Right cardiac atrium (tissue), 5 donors: ENCODE measurements at regions not wholly inside any gene's neighbourhood (a gene's known extent, or its start where the extent isn't known, plus 50 kb on each side); places are given as distances from the start of the nearest gene placed in this dataset.

Experiments
- ATAC-seq, 2 donors: fragments of 200-7000 bp; cut with Tn5 transposase; one replicate each; pipeline versions ENCODE4 v1.8.0 to v1.9.1; 2020; ENCODE audit warnings: moderate library complexity in 2 of 2, mild to moderate bottlenecking in 1 of 2
- DNase-seq, 3 donors: peaks; one replicate each; pipeline ENCODE4 v3.0.0-alpha.2; 2020
- H3K27ac ChIP-seq: one replicate; pipeline ENCODE4 v1.5.1; 2013; ENCODE audit warnings: mild to moderate bottlenecking, low read length, control low read depth, moderate library complexity
- H3K27me3 ChIP-seq: one replicate; pipeline ENCODE4 v1.6.1; 2013; ENCODE audit not compliant: control insufficient read depth, insufficient read depth
- H3K4me1 ChIP-seq: one replicate; pipeline ENCODE4 v1.6.1; 2013; ENCODE audit warnings: low read length; ENCODE audit not compliant: control insufficient read depth, insufficient read depth
- H3K4me3 ChIP-seq: one replicate; pipeline ENCODE4 v1.5.1; 2013; ENCODE audit warnings: low read length, control low read depth
- H3K9me3 ChIP-seq: one replicate; pipeline ENCODE4 v1.6.1; 2013; ENCODE audit warnings: low read length; ENCODE audit not compliant: control insufficient read depth
- WGBS: extraction: QIAGEN DNeasy Blood & Tissue Kit; methylation state at CpG from one replicate; pipeline ENCODE4 v1.1.7; 2013; 5-methylcytosine and 5-hydroxymethylcytosine counted together
- intact Hi-C, 4 donors: fragments of 100-400 bp; cut with DNase I; formaldehyde crosslinking; loops; one replicate each; pipeline versions ENCODE4 v1.11.0 to v1.14.0; 2022 to 2023
- donor health status: healthy with polysubstance abuse.
- donor health status: DM: no; HTN: yes; CAD: no.
- donor health status: DM: no; HTN: no; CAD: no.
- donor health status: DM: no; HTN: yes; CAD: no; lungs with severe emphysema.
- donor health status: DM: yes; HTN: yes; CAD: no.

GRCh38 chr2:191738003-191738402 is 60.1 kb downstream of the NABP1 start:
- no peak overlapping the region for H3K27ac ChIP-seq
- DNase-seq (no peak), ATAC-seq (no peak)
- WGBS: 74% methylated on average over 3 of the region's 3 CpGs
- H3K4me3 ChIP-seq: no peak overlapping the region
- H3K9me3 ChIP-seq: no peaks in the 10 kb centered on the region
- no peaks in the 10 kb centered on the region for H3K27me3 ChIP-seq
- intact Hi-C loops: no loop called here
- H3K4me1 ChIP-seq: no peaks in the 10 kb centered on the region

DNA sequence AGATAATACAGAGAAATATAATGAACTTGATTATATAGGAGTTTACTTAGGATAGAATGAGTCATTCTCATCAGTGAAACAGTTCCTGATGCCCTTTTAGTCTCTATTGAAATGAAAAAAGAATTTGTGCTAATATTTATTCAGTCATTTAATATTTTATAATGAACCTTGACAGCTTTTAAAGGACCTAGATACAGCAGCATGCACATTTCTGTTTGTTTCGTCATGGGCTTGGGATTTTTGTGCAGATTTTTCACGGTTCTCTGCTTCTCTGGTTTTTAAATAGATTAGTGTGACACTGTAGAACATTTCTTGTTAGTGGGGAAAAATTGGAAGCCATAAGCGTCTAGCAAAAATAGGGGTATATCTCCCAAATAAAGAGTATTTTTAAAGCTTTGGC is 60.7 kb downstream of the NABP1 start:
- ATAC-seq (no peak), DNase-seq (no peak)
- Histone ChIP-seq H3K27ac (no peak overlapping the region), H3K27me3 (no peaks in the 10 kb centered on the region), H3K4me3 (no peak overlapping the region), H3K9me3 (no peaks in the 10 kb centered on the region), H3K4me1 (no peaks in the 10 kb centered on the region)
- 76% methylated on average over 3 of the region's 3 CpGs for WGBS
- intact Hi-C loops: no loop called here

DNA sequence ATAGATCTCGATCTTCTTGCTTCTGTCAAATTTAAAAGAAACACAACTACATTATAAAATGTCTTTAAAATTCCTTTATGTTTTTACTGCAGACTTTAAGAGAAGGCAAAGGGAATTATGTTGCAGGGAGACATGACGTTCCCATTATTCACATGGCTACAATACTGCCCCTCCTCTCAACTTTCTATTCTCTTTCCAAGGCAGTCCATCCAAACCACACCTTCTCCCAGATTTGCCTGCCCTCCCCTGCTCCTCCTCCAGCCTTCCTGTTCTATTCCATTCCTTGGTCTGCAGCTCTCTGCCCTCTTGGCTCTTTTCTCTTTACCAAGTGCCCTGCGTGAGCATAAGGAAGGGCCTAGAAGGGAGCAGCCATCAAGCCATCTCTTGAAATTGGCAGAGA is 61.3 kb downstream of the NABP1 start:
- intact Hi-C loops: no loop called here
- ATAC-seq: no peak
- no peaks in the 10 kb centered on the region for H3K4me1 ChIP-seq
- H3K4me3 ChIP-seq: no peak overlapping the region
- H3K27me3 ChIP-seq: no peaks in the 10 kb centered on the region
- no peaks in the 10 kb centered on the region for H3K9me3 ChIP-seq
- 76% methylated on average over 3 of the region's 3 CpGs for WGBS
- no peak for DNase-seq
- no peak overlapping the region for H3K27ac ChIP-seq

DNA sequence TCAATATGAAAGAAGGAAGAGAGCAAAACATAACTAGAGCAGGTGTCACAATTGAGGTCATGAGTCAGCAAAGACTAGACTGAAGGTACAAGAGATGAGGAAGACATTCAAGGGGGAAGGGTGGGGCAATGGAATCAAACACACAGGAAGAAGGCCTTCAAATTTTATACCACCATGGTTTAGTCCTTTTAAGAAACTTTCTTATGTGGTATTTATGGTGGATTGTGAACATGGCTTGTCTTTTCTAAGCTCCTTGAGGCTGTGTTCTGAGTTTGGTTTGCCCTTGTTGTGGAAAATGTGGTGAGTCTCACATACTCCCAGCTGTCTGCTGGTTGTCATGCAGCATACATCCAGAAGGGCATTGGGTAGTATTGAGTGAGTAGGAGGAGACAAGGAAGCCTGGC is 62.1 kb downstream of the NABP1 start:
- ATAC-seq: no peak
- intact Hi-C loops: no loop called here

DNA sequence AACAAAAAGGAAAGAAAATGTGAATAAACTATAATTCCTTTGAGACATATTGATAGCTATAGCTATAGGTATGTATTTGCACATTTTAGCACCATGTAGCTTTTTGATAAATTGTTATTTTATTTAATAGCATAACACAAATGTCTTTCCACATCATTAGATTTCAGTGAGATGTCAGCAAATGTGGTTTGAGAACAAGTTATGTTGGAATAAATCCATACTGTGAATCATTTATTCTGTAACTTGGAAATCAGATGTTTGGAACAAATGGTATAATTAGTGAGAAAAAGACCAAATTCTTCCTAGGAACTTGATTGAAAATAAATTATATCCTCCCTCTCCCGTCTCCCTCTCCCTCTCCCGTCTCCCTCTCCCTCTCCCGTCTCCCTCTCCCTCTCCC is 62.8 kb downstream of the NABP1 start:
- Histone ChIP-seq H3K9me3 (no peaks in the 10 kb centered on the region), H3K4me1 (no peaks in the 10 kb centered on the region), H3K27me3 (no peaks in the 10 kb centered on the region), H3K4me3 (no peak overlapping the region), H3K27ac (no peak overlapping the region)
- ATAC-seq (no peak), DNase-seq (no peak)
- intact Hi-C loops: no loop called here
- WGBS: 95% methylated on average over 3 of the region's 3 CpGs

More for the DNA sequence above, 62.1 kb downstream of the NABP1 start:
- no peak overlapping the region for H3K27ac ChIP-seq
- no peaks in the 10 kb centered on the region for H3K9me3 ChIP-seq
- H3K4me1 ChIP-seq: no peaks in the 10 kb centered on the region
- H3K27me3 ChIP-seq: no peaks in the 10 kb centered on the region
- DNase-seq: no peak
- H3K4me3 ChIP-seq: no peak overlapping the region

DNA sequence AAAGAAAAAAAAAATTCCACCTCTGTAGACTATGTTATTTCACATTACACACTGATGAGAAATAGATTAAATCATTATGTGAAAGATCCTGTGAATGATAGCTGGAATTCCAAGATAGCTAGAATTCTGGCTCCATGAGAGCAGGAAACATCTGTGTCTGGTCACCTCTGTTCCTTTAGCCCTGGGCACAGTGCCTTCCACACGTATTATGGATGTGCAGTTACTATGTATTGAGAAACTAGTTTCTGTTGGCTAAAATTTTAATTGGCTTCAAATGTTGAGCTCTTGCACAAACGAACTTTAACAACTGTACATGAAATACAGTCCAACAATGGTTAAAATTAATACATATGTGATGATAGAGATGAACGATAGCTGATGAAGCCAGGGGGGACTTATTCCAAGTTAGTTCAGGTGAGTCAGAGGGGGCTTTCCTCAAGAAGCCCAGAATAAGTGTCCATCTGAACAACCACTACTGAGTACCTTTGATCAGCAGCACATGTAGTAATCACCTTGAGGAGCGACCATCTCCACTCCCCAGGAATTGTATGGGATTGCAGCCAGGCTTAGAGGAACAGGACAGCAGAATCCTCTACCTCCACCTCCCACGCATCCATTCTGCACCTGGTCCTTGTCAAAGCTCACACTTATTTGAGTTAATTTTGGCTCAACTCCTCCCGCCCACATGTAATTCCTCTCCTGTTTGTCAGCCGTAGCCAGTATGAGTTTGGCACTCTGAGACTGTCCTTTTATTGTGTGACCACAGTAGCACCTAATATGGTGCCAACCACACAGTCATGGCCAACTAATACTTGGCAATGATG is 68.6 kb downstream of the NABP1 start:
- H3K4me3 ChIP-seq: no peak overlapping the region
- intact Hi-C loops: no loop called here
- H3K27ac ChIP-seq: no peak overlapping the region
- ATAC-seq (no peak), DNase-seq (no peak)
- 59% methylated on average over 7 of the region's 7 CpGs for WGBS
- H3K9me3 ChIP-seq: no peaks in the 10 kb centered on the region
- H3K27me3 ChIP-seq: no peaks in the 10 kb centered on the region
- H3K4me1 ChIP-seq: no peaks in the 10 kb centered on the region

DNA sequence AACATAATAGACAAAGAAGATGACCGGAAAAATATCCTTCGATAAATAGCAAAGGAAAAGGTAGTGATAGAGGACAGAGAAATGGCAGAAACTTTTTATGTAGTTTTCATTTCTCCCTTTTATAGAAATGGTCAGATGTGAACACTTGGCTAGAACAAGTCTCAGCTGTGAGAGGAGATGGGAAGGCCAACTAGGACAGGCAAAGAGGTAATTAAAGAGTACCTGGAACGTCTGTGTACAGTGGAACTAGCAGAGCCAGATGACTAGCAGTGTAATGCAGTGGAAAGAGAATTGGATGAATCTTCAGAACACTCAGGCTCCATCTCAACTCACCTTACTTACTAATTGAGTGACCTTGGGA is 69.2 kb downstream of the NABP1 start:
- DNase-seq (no peak), ATAC-seq (no peak)
- H3K27me3 ChIP-seq: no peaks in the 10 kb centered on the region
- no peak overlapping the region for H3K27ac ChIP-seq
- no peak overlapping the region for H3K4me3 ChIP-seq
- H3K9me3 ChIP-seq: no peaks in the 10 kb centered on the region
- intact Hi-C loops: no loop called here
- WGBS: 75% methylated on average over 3 of the region's 3 CpGs
- no peaks in the 10 kb centered on the region for H3K4me1 ChIP-seq

GRCh38 chr2:191748059-191748461 is 70.1 kb downstream of the NABP1 start:
- H3K9me3 ChIP-seq: no peaks in the 10 kb centered on the region
- H3K4me1 ChIP-seq: no peaks in the 10 kb centered on the region
- no peak for DNase-seq
- no peak for ATAC-seq
- no peak overlapping the region for H3K27ac ChIP-seq
- H3K27me3 ChIP-seq: no peaks in the 10 kb centered on the region
- WGBS: 50% methylated on average over 3 of the region's 3 CpGs
- H3K4me3 ChIP-seq: no peak overlapping the region
- intact Hi-C loops: no loop called here

DNA sequence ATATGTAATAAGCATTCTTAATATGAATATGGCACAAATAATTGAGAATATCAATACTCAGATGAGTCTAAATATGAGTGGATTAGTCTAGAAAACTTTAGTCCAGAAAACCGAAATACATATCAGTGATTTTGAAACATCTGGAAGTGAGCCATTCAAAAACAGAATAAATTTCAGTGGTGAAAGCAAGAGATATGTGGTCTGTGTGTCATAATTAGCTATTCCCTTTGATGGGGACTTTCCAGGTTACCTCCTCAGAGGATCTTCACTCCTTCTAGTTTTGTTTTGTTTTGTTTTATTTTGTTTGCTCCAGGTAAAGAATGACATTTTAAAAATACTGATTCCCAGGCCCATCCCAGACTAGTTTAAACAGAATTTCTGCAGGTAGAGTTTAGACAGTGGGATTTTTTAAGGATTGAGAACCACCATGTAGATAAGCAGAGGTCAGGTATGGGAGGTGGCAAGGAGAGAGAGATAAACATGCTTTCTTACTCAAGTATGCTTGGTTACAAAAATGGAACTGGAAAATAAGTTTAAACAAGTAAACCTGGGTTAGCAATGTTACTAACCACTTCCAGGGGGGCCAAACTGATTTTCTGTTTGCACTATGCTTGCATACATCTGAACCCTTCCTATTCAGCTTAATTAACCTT is 70.7 kb downstream of the NABP1 start:
- no peak for ATAC-seq
- WGBS: 38% methylated on average over 1 of the region's 1 CpG

DNA sequence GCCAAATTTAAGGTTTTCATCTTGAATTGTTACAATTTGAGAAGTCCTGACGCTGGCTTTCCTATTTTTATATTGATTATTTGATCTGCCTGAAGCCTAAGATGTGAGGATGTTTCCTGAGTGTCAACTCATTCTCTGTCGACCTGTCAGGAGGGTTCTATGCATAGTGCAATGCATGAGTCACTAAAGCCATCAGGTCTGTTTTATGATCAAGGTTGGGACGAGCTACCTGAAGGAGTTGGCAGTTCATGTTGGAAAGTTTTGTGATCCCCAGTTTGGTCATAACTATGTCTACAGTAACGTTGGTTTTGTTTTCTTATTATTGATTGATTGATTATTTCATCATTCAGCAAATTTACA is 71.2 kb downstream of the NABP1 start:
- intact Hi-C loops: no loop called here
- Histone ChIP-seq H3K9me3 (no peaks in the 10 kb centered on the region), H3K4me1 (no peaks in the 10 kb centered on the region), H3K27me3 (no peaks in the 10 kb centered on the region), H3K4me3 (no peak overlapping the region), H3K27ac (no peak overlapping the region)
- ATAC-seq (no peak), DNase-seq (no peak)
- 75% methylated on average over 4 of the region's 4 CpGs for WGBS

More for the DNA sequence above, 70.7 kb downstream of the NABP1 start:
- no peaks in the 10 kb centered on the region for H3K27me3 ChIP-seq
- H3K9me3 ChIP-seq: no peaks in the 10 kb centered on the region
- no peak overlapping the region for H3K4me3 ChIP-seq
- no peaks in the 10 kb centered on the region for H3K4me1 ChIP-seq
- intact Hi-C loops: no loop called here
- no peak overlapping the region for H3K27ac ChIP-seq
- no peak for DNase-seq

DNA sequence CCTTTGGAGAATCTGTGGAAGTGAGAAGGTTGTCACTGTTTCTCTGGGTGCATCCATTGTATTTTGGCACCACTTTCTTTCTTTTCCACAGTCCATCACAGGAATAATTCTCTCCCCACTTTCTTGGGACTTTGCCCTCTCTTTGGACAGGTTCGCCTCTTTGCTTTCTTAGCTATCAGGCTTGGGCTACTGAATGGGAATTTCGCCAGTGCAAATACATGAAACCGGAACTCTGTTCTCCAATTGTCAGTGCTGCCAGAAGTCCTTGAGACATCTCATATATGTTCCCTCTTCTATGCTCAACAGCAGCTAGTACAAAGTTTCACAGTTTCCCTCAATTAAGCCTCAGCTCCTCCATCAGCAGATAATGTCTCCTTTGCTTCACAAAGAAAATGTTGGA is 76.2 kb downstream of the NABP1 start:
- intact Hi-C loops: no loop called here
- H3K4me3 ChIP-seq: no peak overlapping the region
- no peaks in the 10 kb centered on the region for H3K4me1 ChIP-seq
- ATAC-seq (no peak), DNase-seq (no peak)
- H3K27ac ChIP-seq: no peak overlapping the region
- WGBS: 67% methylated on average over 3 of the region's 3 CpGs
- no peaks in the 10 kb centered on the region for H3K27me3 ChIP-seq
- no peaks in the 10 kb centered on the region for H3K9me3 ChIP-seq
